ENCODE measurements at regions not wholly inside any gene's neighbourhood (a gene's known extent, or its start where the extent isn't known, plus 50 kb on each side); places are given as distances from the start of the nearest gene placed in this dataset.

DNA sequence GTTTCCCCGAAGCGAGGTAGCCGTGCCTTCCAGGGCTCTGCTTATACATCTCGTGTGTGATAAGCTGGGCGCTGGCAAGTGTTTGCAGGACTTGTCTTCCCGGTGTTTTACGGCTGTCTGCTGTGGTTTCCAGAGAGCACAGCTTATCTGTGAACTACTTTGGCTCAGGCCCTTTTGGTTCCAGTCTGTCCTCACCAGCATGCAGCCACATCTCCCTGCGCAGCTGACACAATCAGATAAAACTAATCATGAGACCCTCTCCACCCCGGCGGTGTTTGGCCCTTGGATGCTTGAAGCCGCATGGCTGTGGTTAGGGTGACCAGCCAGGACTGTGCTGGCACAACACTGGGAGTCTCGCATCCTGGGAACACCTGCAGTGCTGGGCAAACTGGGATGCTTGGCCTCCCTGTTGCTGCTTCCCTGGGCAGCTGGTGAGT is 241.8 kb upstream of the FOXQ1 start:
- Histone ChIP-seq H3K27me3 (no peaks in the 10 kb centered on the region), H3K9me3 (no peaks in the 10 kb centered on the region), H3K4me3 (no peak overlapping the region), H3K36me3 (ENCODE audit: low read depth, missing control alignments) (no peaks in the 10 kb centered on the region), H3K27ac (no peak overlapping the region), H3K4me1 (peaks cover 3% of the 10 kb centered on the region)
- 26 to 44% methylated on average over 8 to 12 of the region's 12 CpGs for WGBS, 2 donors
- TF ChIP-seq, protein P1, sequence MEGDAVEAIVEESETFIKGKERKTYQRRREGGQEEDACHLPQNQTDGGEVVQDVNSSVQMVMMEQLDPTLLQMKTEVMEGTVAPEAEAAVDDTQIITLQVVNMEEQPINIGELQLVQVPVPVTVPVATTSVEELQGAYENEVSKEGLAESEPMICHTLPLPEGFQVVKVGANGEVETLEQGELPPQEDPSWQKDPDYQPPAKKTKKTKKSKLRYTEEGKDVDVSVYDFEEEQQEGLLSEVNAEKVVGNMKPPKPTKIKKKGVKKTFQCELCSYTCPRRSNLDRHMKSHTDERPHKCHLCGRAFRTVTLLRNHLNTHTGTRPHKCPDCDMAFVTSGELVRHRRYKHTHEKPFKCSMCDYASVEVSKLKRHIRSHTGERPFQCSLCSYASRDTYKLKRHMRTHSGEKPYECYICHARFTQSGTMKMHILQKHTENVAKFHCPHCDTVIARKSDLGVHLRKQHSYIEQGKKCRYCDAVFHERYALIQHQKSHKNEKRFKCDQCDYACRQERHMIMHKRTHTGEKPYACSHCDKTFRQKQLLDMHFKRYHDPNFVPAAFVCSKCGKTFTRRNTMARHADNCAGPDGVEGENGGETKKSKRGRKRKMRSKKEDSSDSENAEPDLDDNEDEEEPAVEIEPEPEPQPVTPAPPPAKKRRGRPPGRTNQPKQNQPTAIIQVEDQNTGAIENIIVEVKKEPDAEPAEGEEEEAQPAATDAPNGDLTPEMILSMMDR (IDR thresholded peaks at IDR 0.05), result no peak
- TF ChIP-seq POLR2A (IDR thresholded peaks at IDR 0.05), result no peak
- no peak for DNase-seq
- intact Hi-C loops (cut with DNase I; ENCODE audit: low total_unique reads), result no loop called here

DNA sequence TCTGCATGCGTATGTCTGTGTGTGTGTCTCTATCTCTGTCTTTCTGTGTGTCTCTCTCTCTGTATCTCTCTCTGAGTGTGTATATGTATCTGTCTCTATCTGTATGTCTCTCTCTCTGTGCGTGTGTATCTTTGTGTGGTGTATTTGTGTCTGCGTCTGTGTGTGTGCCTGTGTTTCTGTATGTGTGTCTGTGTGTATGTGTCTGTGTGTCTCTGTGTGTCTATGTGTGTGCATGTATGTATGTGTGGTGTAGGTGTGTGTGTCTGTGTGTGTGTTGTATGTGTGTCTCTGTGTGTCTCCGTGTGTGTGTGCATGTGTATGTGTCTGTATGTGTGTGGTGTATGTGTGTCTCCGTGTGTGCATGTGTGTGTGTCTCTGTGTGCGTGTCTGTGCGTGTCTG is 243.0 kb upstream of the FOXQ1 start:
- Histone ChIP-seq H3K4me3 (no peak overlapping the region), H3K36me3 (ENCODE audit: low read depth, missing control alignments) (no peaks in the 10 kb centered on the region), H3K4me1 (peaks cover 3% of the 10 kb centered on the region), H3K27me3 (no peaks in the 10 kb centered on the region), H3K27ac (no peak overlapping the region), H3K9me3 (no peaks in the 10 kb centered on the region)
- TF ChIP-seq, protein P1 (IDR thresholded peaks at IDR 0.05), result no peak
- no peak for TF ChIP-seq POLR2A (IDR thresholded peaks at IDR 0.05)
- 91 to 94% methylated on average over 7 of the region's 7 CpGs for WGBS, 2 donors
- intact Hi-C loops (cut with DNase I; ENCODE audit: low total_unique reads), result no loop called here
- no peak for DNase-seq

DNA sequence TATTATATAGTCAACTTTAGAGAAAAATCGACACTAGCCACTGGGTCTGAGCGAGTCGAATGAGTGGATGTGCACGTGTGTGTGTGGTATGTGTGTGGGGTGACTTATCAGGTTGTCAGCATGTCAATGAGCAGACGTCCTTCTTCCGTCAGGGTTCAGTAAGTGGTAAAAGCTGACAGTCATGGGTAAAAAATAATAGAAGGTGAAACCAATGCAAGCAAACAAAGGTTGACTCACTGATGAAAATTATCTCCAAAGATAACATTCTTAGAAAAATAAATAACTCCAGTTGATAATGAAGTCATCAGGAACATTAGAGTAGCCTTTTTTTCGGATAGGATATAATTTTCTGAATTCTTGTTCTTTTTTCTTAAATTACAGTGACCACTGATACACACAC is 243.8 kb upstream of the FOXQ1 start:
- Histone ChIP-seq H3K9me3 (no peaks in the 10 kb centered on the region), H3K4me3 (no peak overlapping the region), H3K36me3 (ENCODE audit: low read depth, missing control alignments) (no peaks in the 10 kb centered on the region), H3K27me3 (no peaks in the 10 kb centered on the region), H3K27ac (no peak overlapping the region), H3K4me1 (peaks cover 3% of the 10 kb centered on the region)
- TF ChIP-seq, protein P1 (IDR thresholded peaks at IDR 0.05), result no peak
- no peak for TF ChIP-seq POLR2A (IDR thresholded peaks at IDR 0.05)
- intact Hi-C loops (cut with DNase I; ENCODE audit: low total_unique reads), result no loop called here
- 77 to 83% methylated on average over 7 of the region's 7 CpGs for WGBS, 2 donors
- no peak for DNase-seq

DNA sequence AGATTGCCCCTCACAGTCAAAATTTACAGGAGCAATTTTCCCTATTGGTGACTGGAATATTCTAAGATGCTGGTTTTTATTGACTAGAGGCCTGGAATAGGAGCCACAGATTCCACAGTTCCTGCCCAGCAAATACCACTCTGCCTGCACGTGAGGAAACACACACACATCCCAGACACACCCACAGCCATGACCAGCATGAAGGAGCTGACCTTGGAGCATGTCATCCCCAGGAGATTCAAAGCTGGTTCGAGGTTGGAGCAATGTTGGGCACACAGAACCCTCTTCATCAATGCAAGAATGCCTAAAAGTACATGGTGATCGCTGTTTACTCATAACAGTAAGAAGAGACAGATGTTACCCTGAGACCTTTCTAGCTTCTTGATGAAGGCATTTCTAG is 244.6 kb upstream of the FOXQ1 start:
- intact Hi-C loops (cut with DNase I; ENCODE audit: low total_unique reads), result no loop called here
- WGBS, 2 donors, result 70 to 74% methylated on average over 3 of the region's 3 CpGs
- H3K27me3 ChIP-seq, result no peaks in the 10 kb centered on the region
- H3K27ac ChIP-seq, result no peak overlapping the region
- no peak overlapping the region for H3K4me3 ChIP-seq
- TF ChIP-seq POLR2A (IDR thresholded peaks at IDR 0.05), result no peak
- TF ChIP-seq, protein P1 (IDR thresholded peaks at IDR 0.05), result no peak
- no peak for DNase-seq
- H3K36me3 ChIP-seq (ENCODE audit: low read depth, missing control alignments), result no peaks in the 10 kb centered on the region
- peaks cover 3% of the 10 kb centered on the region for H3K4me1 ChIP-seq
- no peaks in the 10 kb centered on the region for H3K9me3 ChIP-seq

DNA sequence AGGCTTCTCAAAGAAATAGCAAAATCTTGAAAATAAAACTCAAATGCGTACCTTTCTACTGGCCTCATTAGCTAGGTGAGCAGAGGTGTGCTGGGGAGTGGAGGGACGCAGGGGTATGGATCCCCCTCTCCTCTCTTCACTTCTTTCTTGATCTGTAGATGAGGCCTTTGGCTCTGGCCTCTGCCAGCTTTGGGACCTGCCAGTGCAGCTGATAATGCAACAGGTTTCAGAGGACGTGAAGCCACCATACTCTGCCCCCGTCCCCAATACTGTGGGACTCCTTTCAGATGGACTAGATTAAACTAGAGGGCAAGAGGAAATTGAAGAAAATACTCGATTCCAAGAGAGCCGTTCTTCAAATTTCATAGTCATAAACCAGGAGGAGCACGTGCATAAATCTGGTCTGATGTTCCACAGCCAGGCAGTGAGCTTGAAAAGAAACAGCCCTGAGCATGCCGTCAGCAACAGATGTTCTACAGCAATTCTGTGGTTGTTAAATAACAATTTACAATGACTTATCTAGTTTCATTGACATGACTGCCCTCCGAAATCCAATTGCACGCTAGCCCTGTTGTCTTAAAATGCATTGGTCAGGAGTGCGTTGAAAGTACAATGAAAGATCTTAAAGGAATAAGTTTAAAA is 245.3 kb upstream of the FOXQ1 start:
- intact Hi-C loops (cut with DNase I; ENCODE audit: low total_unique reads), result no loop called here
- H3K36me3 ChIP-seq (ENCODE audit: low read depth, missing control alignments), result no peaks in the 10 kb centered on the region
- H3K27ac ChIP-seq, result no peak overlapping the region
- 79 to 85% methylated on average over 11 of the region's 11 CpGs for WGBS, 2 donors
- no peaks in the 10 kb centered on the region for H3K9me3 ChIP-seq
- no peaks in the 10 kb centered on the region for H3K27me3 ChIP-seq
- H3K4me3 ChIP-seq, result no peak overlapping the region
- DNase-seq, result no peak
- H3K4me1 ChIP-seq, result peaks cover 3% of the 10 kb centered on the region
- TF ChIP-seq, protein P1 (IDR thresholded peaks at IDR 0.05), result no peak
- no peak for TF ChIP-seq POLR2A (IDR thresholded peaks at IDR 0.05)

Data from testis (tissue), 2 donors.